ENCODE measurements at regions not wholly inside any gene's neighbourhood (a gene's known extent, or its start where the extent isn't known, plus 50 kb on each side); places are given as distances from the start of the nearest gene placed in this dataset.
"Not testable (repeated sequence)": the region's sequence is repeated elsewhere in the genome, so short reads cannot be mapped to it uniquely, and the experiment has no call there.

DNA sequence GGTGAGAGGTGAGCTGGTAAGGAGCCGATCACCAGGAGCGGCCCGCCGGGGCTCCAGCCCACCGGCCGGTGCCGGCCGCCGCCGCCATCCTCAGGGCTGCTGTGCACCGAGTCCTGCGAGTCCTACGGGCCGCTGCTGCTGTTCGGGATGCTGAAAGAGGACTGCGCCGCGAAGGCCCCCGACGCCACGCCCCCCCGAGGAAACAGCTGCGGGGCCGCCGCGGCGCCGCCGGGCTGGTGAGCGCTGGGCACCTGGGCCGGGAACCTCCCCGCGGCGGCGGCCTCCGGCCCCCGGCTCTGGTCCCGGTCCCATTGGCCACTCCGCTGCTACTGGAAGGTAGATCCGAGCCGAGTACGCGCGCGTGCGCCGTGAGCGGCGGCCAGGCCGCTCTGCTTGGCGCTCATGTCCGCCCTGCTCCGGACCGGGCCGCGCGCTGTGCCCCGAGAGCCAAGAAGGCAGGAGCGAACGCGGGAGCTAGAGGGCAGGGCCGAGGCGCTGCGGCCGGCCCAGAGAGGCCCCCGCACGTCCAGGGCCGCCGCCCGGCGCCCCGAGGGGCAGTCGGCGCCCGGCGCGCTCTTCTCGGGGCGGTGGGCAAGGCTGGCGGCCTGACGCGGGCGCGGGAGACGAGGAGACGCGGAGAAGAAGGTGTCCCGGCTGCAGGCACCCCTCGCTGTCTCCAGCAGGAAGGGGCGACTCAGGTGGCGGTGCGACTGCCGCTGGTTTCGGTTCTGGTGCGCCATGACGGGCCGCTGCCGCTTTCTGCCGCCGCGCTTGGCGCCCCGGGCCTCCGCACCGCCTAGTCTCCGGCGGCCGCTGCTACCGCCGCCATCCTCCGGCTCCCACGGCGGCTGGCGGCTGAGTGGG is 121.3 kb upstream of the WIPF3 start:
- WGBS: under 1% methylated on average over 64 of the region's 114 CpGs
- intact Hi-C loops (cut with DNase I): no loop called here

DNA sequence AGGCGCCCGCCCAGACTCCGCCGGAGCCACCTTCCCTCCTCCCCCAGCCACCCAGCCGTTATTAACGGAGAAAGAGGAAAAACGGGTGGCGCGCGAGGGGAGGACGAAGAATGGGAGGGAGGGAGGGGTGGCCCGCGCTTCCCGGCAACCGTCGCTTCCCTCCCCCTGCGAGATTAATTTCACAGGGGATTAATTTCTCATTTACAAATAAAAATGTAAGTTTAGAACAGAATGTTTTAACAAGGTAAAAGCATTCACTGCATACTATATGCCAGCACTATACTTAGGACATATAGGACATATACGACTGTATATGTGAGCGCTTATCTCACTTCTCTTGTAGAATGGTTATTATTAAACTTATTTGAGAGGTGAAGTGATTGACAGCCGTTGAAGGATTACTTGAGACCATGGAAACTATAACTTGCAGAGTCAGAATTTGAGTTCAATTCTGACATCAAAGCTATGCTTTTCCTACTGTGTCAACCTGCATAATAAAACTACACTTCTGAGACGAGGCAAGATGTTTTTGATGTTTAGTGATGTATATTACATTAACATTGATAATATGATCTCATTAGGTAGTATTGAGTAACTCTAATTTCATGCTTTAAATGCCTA is 120.5 kb upstream of the WIPF3 start:
- H3K9me3 ChIP-seq; DNase-seq (ENCODE audit: low spot score); H3K4me1 ChIP-seq (replicated peaks); H3K36me3 ChIP-seq; H3K27me3 ChIP-seq (replicated peaks; ENCODE audit: insufficient read depth); intact Hi-C loops (cut with DNase I): not testable (repeated sequence)
- Histone ChIP-seq H3K4me3 (peak overlapping the region; percentile 72 to 81), H3K27ac (peak overlapping the region; percentile 86 to 96)
- 3% methylated on average over 19 of the region's 21 CpGs for WGBS

More for the DNA sequence above, 121.3 kb upstream of the WIPF3 start:
- no peaks in the 10 kb centered on the region for H3K27me3 ChIP-seq (replicated peaks; ENCODE audit: insufficient read depth)
- no peaks in the 10 kb centered on the region for H3K36me3 ChIP-seq
- H3K27ac ChIP-seq: peak overlapping the region; percentile 86 to 96
- peak overlapping the region; percentile 72 to 81 for H3K4me3 ChIP-seq
- no peaks in the 10 kb centered on the region for H3K9me3 ChIP-seq
- peak; percentile 59 for DNase-seq (ENCODE audit: low spot score)
- TF ChIP-seq POLR2A (IDR thresholded peaks at IDR 0.05): peak; percentile 28
- TF ChIP-seq, protein P1, sequence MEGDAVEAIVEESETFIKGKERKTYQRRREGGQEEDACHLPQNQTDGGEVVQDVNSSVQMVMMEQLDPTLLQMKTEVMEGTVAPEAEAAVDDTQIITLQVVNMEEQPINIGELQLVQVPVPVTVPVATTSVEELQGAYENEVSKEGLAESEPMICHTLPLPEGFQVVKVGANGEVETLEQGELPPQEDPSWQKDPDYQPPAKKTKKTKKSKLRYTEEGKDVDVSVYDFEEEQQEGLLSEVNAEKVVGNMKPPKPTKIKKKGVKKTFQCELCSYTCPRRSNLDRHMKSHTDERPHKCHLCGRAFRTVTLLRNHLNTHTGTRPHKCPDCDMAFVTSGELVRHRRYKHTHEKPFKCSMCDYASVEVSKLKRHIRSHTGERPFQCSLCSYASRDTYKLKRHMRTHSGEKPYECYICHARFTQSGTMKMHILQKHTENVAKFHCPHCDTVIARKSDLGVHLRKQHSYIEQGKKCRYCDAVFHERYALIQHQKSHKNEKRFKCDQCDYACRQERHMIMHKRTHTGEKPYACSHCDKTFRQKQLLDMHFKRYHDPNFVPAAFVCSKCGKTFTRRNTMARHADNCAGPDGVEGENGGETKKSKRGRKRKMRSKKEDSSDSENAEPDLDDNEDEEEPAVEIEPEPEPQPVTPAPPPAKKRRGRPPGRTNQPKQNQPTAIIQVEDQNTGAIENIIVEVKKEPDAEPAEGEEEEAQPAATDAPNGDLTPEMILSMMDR (IDR thresholded peaks at IDR 0.05): no peak
- H3K4me1 ChIP-seq (replicated peaks): no peaks in the 10 kb centered on the region

DNA sequence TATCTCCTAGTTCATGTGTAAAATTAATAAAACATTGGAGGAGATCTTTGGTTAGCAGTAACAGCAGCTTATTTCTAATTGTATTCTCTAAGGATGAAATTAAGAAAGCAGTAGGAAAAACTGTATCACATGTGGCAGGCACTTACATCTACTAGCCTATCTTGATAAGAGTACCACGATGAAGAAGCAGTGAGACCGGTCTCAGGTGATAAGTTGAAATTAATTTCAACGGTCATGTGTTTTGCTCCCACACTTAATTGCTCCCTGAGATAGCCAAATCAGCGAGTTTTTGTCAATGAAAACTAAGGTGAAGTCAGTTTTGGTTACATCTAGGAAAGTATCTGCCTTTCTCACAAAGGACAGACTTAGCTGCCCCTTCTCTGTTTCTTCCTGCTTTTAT is 115.8 kb upstream of the WIPF3 start:
- H3K9me3 ChIP-seq; H3K4me3 ChIP-seq; H3K27me3 ChIP-seq (replicated peaks; ENCODE audit: insufficient read depth); H3K27ac ChIP-seq; H3K36me3 ChIP-seq; H3K4me1 ChIP-seq (replicated peaks); DNase-seq (ENCODE audit: low spot score); intact Hi-C loops (cut with DNase I): not testable (repeated sequence)
- WGBS: 76% methylated on average over 4 of the region's 4 CpGs

DNA sequence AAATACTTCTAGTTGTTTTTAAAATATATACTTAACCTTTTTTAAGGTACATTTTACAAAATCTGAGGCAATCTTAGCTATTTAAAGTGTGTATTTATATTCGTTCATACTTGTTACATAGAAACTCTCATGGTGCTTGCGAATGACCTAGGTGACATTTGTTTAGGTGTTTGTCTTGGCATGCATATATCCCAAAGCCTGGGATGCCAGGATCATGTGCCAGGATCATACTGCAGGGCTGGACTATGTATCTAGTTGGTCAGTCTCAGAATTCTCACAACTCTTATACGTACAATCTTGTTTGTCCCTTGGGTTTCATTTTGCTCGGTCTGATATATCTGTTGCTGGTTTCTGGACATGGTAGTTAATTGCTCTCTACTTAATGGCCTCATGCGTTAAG is 109.9 kb upstream of the WIPF3 start:
- H3K4me1 ChIP-seq (replicated peaks); DNase-seq (ENCODE audit: low spot score); H3K27ac ChIP-seq; H3K27me3 ChIP-seq (replicated peaks; ENCODE audit: insufficient read depth); H3K9me3 ChIP-seq; H3K36me3 ChIP-seq; H3K4me3 ChIP-seq; intact Hi-C loops (cut with DNase I): not testable (repeated sequence)
- 56% methylated on average over 5 of the region's 5 CpGs for WGBS

DNA sequence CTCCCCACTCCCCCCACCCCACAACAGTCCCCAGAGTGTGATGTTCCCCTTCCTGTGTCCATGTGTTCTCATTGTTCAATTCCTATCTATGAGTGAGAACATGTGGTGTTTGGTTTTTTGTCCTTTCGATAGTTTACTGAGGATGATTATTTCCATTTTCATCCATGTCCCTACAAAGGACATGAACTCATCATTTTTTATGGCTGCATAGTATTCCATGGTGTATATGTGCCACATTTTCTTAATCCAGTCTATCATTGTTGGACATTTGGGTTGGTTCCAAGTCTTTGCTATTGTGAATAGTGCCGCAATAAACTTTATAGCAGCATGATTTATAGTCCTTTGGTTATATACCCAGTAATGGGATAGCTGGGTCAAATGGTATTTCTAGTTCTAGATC is 106.6 kb upstream of the WIPF3 start:
- WGBS: 89% methylated on average over 2 of the region's 2 CpGs
- intact Hi-C loops (cut with DNase I); H3K9me3 ChIP-seq: not testable (repeated sequence)

DNA sequence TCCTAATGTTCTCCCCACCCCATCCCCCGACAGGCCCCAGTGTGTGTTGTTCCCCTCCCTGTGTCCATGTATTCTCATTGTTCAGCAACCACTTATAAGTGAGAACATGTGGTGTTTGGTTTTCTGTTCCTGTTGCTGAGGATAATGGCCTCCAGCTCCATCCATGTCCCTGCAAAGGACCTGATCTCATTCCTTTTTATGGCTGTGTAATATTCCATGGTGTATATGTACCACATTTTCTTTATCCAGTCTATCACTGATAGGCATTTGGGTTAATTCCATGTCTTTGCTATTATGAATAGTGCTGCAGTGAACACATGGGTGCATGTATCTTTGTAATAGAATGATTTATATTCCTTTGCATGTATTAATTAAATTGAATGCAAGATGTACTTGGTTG is 104.8 kb upstream of the WIPF3 start:
- intact Hi-C loops (cut with DNase I); H3K36me3 ChIP-seq; H3K27me3 ChIP-seq (replicated peaks; ENCODE audit: insufficient read depth); H3K4me3 ChIP-seq; H3K4me1 ChIP-seq (replicated peaks); H3K27ac ChIP-seq; DNase-seq (ENCODE audit: low spot score); H3K9me3 ChIP-seq: not testable (repeated sequence)
- WGBS: 100% methylated on average over 1 of the region's 1 CpG

More for the DNA sequence above, 106.6 kb upstream of the WIPF3 start:
- H3K4me3 ChIP-seq; H3K27me3 ChIP-seq (replicated peaks; ENCODE audit: insufficient read depth); H3K4me1 ChIP-seq (replicated peaks); DNase-seq (ENCODE audit: low spot score); H3K36me3 ChIP-seq; H3K27ac ChIP-seq: not testable (repeated sequence)

DNA sequence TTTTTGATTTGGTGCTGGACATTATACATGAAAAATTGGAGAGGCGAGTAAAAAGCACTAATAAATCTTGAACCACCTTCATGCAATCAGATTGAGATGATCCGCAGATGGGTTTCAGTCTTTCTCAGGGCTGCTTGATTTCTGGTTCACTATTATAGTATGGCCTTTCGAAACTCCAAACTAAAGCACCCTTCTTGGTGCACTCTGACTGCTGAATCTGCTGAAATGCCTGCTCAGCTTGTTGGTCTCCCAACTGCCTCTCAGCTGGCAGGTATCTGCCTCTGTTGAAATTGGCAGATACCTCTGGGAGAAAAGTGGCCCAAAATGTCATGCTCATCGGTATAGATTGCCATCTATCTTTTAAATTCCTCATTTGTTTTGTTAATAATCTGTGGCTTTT is 102.5 kb upstream of the WIPF3 start:
- H3K9me3 ChIP-seq; H3K4me1 ChIP-seq (replicated peaks); DNase-seq (ENCODE audit: low spot score); H3K27ac ChIP-seq; intact Hi-C loops (cut with DNase I); H3K27me3 ChIP-seq (replicated peaks; ENCODE audit: insufficient read depth); H3K36me3 ChIP-seq; H3K4me3 ChIP-seq: not testable (repeated sequence)
- 93% methylated on average over 4 of the region's 4 CpGs for WGBS

DNA sequence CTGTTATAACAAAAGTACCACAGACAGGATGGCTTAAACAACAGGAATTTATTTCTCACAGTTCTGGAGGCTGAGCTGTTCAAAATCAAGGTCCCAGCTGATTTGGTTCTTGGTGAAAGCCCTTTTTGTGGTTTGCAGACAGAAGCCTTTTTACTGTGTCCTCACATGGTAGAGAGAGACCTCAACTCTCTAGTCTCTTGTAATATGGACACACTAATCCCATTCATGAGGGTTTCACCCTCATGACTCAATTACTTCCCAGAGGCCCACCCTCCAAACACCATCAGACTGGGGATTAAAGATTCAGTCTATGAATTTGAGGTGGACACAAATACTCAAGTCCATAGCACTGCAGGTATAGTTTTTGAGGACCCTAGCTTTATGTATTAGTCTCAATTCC is 97.3 kb upstream of the WIPF3 start:
- H3K36me3 ChIP-seq; H3K9me3 ChIP-seq; intact Hi-C loops (cut with DNase I); H3K4me1 ChIP-seq (replicated peaks); DNase-seq (ENCODE audit: low spot score); H3K4me3 ChIP-seq; H3K27ac ChIP-seq; H3K27me3 ChIP-seq (replicated peaks; ENCODE audit: insufficient read depth): not testable (repeated sequence)

DNA sequence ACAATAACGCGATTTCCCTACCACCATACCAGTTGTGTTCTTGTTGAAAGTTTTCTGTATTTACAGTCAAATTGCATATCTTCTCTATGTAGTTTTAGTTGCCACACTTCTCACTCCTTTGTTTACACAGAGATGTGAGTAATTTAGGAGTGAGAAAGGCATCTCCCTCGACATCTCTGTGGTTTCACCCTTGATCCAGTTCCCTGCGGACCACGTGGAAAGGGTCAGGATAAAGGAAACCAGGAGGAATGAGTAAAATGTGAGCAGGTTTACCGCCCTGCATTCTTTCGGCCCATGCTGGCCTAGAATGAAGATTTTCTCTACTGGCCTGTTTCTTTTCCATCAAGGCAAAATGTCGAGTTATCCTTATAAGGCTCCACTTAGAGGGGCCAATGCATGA is 83.2 kb upstream of the WIPF3 start:
- H3K4me1 ChIP-seq (replicated peaks); DNase-seq (ENCODE audit: low spot score); H3K27ac ChIP-seq; H3K4me3 ChIP-seq; intact Hi-C loops (cut with DNase I); H3K27me3 ChIP-seq (replicated peaks; ENCODE audit: insufficient read depth); H3K9me3 ChIP-seq; H3K36me3 ChIP-seq: not testable (repeated sequence)
- 40% methylated on average over 8 of the region's 8 CpGs for WGBS

Measured in prostate gland (tissue), 2 donors.